Stomach (tissue), 4 donors: ENCODE measurements at regions not wholly inside any gene's neighbourhood (a gene's known extent, or its start where the extent isn't known, plus 50 kb on each side); places are given as distances from the start of the nearest gene placed in this dataset.

Experiments
- EP300 ChIP-seq: sonication (generic); formaldehyde crosslinking; IDR thresholded peaks from one replicate; pipeline ENCODE4 v1.6.1; 2017; ENCODE audit warnings: antibody characterized with exemption
- POLR2A ChIP-seq, 4 donors: fragments of 450-650 bp; IDR thresholded peaks; one replicate each; pipeline ENCODE4 v1.6.1; 2016; ENCODE audit warnings: antibody characterized with exemption in 4 of 4, control low read depth in 2 of 4, mild to moderate bottlenecking in 1 of 4, moderate library complexity in 1 of 4
- POLR2AphosphoS5 ChIP-seq, 3 donors: sonication (generic); formaldehyde crosslinking; IDR thresholded peaks; one replicate each; pipeline ENCODE4 v1.6.1; 2016; ENCODE audit warnings: antibody characterized with exemption in 3 of 3
- TF ChIP-seq, protein P1 (sequence below), 7 experiments: fragments of 450-650 bp in 4 of 7; fragments of 200-600 bp in 3 of 7; sonication (generic) in 3 of 7; IDR thresholded peaks; one replicate each; pipeline ENCODE4 v1.5.1; 2016 to 2019; ENCODE audit warnings: antibody characterized with exemption in 7 of 7, control low read depth in 2 of 7, mild to moderate bottlenecking in 1 of 7

- TF ChIP-seq POLR2A (IDR thresholded peaks at IDR 0.05) (no peak), POLR2AphosphoS5 (IDR thresholded peaks at IDR 0.05) (no peak), EP300 (no peak)
- TF ChIP-seq, protein P1, sequence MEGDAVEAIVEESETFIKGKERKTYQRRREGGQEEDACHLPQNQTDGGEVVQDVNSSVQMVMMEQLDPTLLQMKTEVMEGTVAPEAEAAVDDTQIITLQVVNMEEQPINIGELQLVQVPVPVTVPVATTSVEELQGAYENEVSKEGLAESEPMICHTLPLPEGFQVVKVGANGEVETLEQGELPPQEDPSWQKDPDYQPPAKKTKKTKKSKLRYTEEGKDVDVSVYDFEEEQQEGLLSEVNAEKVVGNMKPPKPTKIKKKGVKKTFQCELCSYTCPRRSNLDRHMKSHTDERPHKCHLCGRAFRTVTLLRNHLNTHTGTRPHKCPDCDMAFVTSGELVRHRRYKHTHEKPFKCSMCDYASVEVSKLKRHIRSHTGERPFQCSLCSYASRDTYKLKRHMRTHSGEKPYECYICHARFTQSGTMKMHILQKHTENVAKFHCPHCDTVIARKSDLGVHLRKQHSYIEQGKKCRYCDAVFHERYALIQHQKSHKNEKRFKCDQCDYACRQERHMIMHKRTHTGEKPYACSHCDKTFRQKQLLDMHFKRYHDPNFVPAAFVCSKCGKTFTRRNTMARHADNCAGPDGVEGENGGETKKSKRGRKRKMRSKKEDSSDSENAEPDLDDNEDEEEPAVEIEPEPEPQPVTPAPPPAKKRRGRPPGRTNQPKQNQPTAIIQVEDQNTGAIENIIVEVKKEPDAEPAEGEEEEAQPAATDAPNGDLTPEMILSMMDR (IDR thresholded peaks at IDR 0.05), result no peak
Observed at GRCh38 chr3:190716961-190717360, 145.5 kb downstream of the GMNC start.
